ENCODE measurements at regions not wholly inside any gene's neighbourhood (a gene's known extent, or its start where the extent isn't known, plus 50 kb on each side); places are given as distances from the start of the nearest gene placed in this dataset.

- no peak for DNase-seq
- intact Hi-C loops (cut with DNase I) = no loop called here
- no peak overlapping the region for H3K27ac ChIP-seq
- TF ChIP-seq CTCF (IDR thresholded peaks at IDR 0.05) = no peak
- H3K9me3 ChIP-seq = no peaks in the 10 kb centered on the region
- H3K4me1 ChIP-seq = no peaks in the 10 kb centered on the region
- no peaks in the 10 kb centered on the region for H3K27me3 ChIP-seq
- H3K4me3 ChIP-seq = no peak overlapping the region
- H3K9ac ChIP-seq (ENCODE audit: low read depth in 2 of 2, low read length in 2 of 2) = no peak overlapping the region
- no peaks in the 10 kb centered on the region for H3K36me3 ChIP-seq
Observed at GRCh38 chr11:110901441-110901840, 189.2 kb upstream of the ARHGAP20 start.

GRCh38 chr11:110900426-110900825 lies 188.2 kb upstream of the ARHGAP20 start:
- TF ChIP-seq CTCF (IDR thresholded peaks at IDR 0.05) = no peak
- Histone ChIP-seq H3K4me1 (no peaks in the 10 kb centered on the region), H3K4me3 (no peak overlapping the region), H3K27me3 (no peaks in the 10 kb centered on the region), H3K9ac (ENCODE audit: low read depth in 2 of 2, low read length in 2 of 2) (no peak overlapping the region), H3K9me3 (no peaks in the 10 kb centered on the region), H3K36me3 (no peaks in the 10 kb centered on the region), H3K27ac (no peak overlapping the region)
- no peak for DNase-seq
- intact Hi-C loops (cut with DNase I) = no loop called here

- Histone ChIP-seq H3K27ac (no peak overlapping the region), H3K9me3 (no peaks in the 10 kb centered on the region), H3K9ac (ENCODE audit: low read depth in 2 of 2, low read length in 2 of 2) (no peak overlapping the region), H3K4me3 (no peak overlapping the region), H3K27me3 (no peaks in the 10 kb centered on the region), H3K36me3 (no peaks in the 10 kb centered on the region), H3K4me1 (no peaks in the 10 kb centered on the region)
- DNase-seq = no peak
- intact Hi-C loops (cut with DNase I) = no loop called here
- TF ChIP-seq CTCF (IDR thresholded peaks at IDR 0.05) = no peak
Observed at GRCh38 chr11:110897035-110897434, 184.8 kb upstream of the ARHGAP20 start.

- Histone ChIP-seq H3K9ac (ENCODE audit: low read depth in 2 of 2, low read length in 2 of 2) (no peak overlapping the region), H3K4me3 (no peak overlapping the region), H3K9me3 (no peaks in the 10 kb centered on the region), H3K27ac (no peak overlapping the region), H3K36me3 (no peaks in the 10 kb centered on the region), H3K4me1 (no peaks in the 10 kb centered on the region), H3K27me3 (no peaks in the 10 kb centered on the region)
- no peak for TF ChIP-seq CTCF (IDR thresholded peaks at IDR 0.05)
- DNase-seq = no peak
- intact Hi-C loops (cut with DNase I) = no loop called here
Observed at GRCh38 chr11:110896358-110896757, 184.1 kb upstream of the ARHGAP20 start.

GRCh38 chr11:110894224-110894623 lies 182.0 kb upstream of the ARHGAP20 start:
- no peak overlapping the region for H3K9ac ChIP-seq (ENCODE audit: low read depth in 2 of 2, low read length in 2 of 2)
- intact Hi-C loops (cut with DNase I) = no loop called here
- no peak for TF ChIP-seq CTCF (IDR thresholded peaks at IDR 0.05)
- no peaks in the 10 kb centered on the region for H3K36me3 ChIP-seq
- H3K4me3 ChIP-seq = no peak overlapping the region
- H3K4me1 ChIP-seq = no peaks in the 10 kb centered on the region
- no peak overlapping the region for H3K27ac ChIP-seq
- DNase-seq = no peak
- no peaks in the 10 kb centered on the region for H3K27me3 ChIP-seq
- H3K9me3 ChIP-seq = no peaks in the 10 kb centered on the region
